ENCODE measurements at regions not wholly inside any gene's neighbourhood (a gene's known extent, or its start where the extent isn't known, plus 50 kb on each side); places are given as distances from the start of the nearest gene placed in this dataset.

DNA sequence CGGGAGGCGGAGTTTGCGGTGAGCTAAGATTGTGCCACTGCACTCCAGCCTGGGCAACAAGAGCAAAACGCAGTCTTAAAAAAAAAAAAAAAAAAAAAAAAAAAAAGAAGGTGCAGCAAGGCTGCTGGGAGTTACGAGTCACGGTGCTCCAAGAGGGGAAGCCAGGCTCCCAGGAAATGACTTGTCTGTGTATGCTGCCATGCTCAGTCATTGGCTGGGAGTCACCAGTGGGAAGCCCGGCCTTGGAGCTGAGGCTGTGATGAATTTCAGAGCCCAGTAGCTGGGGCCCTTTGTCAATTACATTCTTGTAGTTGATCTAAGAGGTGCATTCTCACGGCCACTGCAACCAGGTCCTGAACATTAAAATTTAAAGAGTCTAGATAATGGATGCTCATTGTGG is 1105.1 kb upstream of the TENM3 start:
- 85% methylated on average over 8 of the region's 8 CpGs for WGBS
- no peak for DNase-seq (ENCODE audit: extremely low spot score)
- Histone ChIP-seq H3K36me3 (ENCODE audit: insufficient read depth) (no peaks in the 10 kb centered on the region), H3K27ac (ENCODE audit: low read depth) (no peak overlapping the region), H3K4me1 (ENCODE audit: insufficient read depth) (no peaks in the 10 kb centered on the region), H3K4me3 (ENCODE audit: low read depth, low read length) (no peak overlapping the region)

DNA sequence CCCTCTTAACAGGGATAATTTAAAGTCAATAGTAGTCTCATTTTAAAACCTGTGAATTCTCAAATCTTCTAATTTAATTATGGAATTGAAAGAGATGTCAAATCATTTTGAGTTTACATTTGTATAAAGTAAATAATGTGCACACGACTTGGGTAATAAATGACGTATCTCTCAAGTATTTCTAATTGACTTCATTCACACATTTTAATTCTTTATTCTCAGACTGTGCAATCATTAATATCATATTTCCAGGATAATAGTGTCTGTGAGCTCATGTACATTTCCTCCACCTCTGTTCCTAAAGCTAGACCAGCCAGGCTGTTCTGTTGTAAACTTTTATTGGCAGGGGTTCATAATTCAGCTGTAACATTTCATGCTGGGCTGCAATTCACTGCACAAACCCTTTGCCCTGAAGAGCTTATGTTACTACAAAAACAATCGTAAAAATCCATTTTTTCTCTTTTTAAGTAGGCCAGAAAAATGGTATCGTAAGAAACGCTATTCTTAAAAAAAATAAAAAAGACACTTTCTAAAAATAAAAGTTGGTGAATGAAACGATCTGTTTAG is 1103.1 kb upstream of the TENM3 start:
- 24% methylated on average over 6 of the region's 6 CpGs for WGBS
- Histone ChIP-seq H3K4me1 (ENCODE audit: insufficient read depth) (no peaks in the 10 kb centered on the region), H3K27ac (ENCODE audit: low read depth) (no peak overlapping the region), H3K36me3 (ENCODE audit: insufficient read depth) (no peaks in the 10 kb centered on the region), H3K4me3 (ENCODE audit: low read depth, low read length) (no peak overlapping the region)
- no peak for DNase-seq (ENCODE audit: extremely low spot score)

DNA sequence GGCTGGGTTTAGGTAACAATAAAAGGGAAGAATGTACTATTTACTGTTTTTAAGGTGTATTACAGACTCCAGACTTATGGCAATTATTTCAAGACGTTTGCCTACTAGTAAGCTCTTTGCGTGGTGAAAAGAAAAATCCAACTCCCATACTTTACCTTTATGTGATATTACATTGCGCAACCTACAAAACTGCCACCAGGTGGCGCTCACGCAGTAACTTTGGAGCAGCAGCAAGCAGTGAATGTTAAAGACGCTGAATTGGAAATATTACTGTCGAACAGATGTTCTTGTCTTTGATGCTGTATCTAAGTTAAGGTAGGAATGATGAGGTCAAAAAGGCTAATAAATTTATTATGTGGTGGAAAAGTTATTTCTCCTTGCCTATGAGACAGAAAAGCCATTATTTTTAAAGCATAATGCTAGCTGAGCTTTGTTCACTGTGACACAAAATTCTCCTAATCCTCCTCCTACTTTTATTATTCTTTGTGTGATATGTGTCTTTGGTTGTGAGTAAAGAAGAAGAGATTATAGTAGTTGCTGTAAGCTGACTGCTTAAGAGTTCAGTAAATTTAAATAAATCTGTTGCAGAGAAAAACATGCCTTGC is 1099.8 kb upstream of the TENM3 start:
- Histone ChIP-seq H3K27ac (ENCODE audit: low read depth) (no peak overlapping the region), H3K4me3 (ENCODE audit: low read depth, low read length) (no peak overlapping the region), H3K4me1 (ENCODE audit: insufficient read depth) (no peaks in the 10 kb centered on the region), H3K36me3 (ENCODE audit: insufficient read depth) (no peaks in the 10 kb centered on the region)
- WGBS, result 3% methylated on average over 7 of the region's 7 CpGs
- DNase-seq (ENCODE audit: extremely low spot score), result peak; percentile 48

DNA sequence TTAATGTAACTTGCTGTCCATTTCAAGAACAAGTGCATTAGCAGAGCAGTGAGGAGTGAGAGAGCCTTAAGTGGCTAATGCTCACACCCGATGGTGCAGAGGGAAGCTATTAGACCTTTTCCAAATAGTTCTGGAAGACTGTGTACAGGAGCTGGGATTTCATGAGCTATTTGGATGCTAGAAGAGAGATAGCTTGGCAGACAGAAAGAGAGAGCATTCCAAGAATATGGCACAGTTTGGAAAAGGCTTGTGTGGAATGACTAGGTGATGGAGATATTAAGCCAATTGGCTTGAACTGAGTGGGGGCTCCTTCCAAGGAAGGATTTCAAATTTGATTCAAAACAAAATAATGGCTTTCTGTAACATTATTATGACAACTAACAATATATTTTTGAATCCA is 1097.2 kb upstream of the TENM3 start:
- no peaks in the 10 kb centered on the region for H3K4me1 ChIP-seq (ENCODE audit: insufficient read depth)
- no peak overlapping the region for H3K27ac ChIP-seq (ENCODE audit: low read depth)
- no peak for DNase-seq (ENCODE audit: extremely low spot score)
- no peaks in the 10 kb centered on the region for H3K36me3 ChIP-seq (ENCODE audit: insufficient read depth)
- H3K4me3 ChIP-seq (ENCODE audit: low read depth, low read length), result no peak overlapping the region
- WGBS, result 37% methylated on average over 1 of the region's 1 CpG

DNA sequence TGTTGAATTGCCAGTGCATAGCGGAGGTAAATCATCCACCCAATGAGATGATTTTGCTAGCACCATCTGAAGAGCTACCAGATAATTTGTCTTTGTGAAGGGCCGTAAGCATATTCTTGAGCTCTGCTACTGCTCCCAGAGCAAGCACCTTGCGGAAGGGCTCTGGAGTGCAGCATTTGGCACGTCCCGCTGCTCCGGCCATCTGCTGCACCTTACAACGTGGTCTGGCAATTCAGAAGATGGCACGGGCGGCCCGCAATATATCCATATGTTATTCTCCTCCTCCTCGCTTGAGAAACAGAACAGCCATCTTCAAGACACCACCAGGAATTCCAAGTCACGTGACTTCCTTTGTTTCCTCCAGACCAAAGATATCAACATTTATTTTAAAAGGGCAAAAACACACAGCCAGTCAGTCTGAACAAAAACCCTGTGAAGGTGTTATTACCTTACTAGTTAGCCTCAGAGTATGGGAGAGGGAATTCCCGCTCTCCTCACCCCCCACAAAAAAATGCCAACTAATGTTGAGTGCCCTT is 1095.7 kb upstream of the TENM3 start:
- no peak for DNase-seq (ENCODE audit: extremely low spot score)
- no peaks in the 10 kb centered on the region for H3K36me3 ChIP-seq (ENCODE audit: insufficient read depth)
- 92% methylated on average over 13 of the region's 13 CpGs for WGBS
- H3K4me1 ChIP-seq (ENCODE audit: insufficient read depth), result no peaks in the 10 kb centered on the region
- no peak overlapping the region for H3K4me3 ChIP-seq (ENCODE audit: low read depth, low read length)
- H3K27ac ChIP-seq (ENCODE audit: low read depth), result no peak overlapping the region

DNA sequence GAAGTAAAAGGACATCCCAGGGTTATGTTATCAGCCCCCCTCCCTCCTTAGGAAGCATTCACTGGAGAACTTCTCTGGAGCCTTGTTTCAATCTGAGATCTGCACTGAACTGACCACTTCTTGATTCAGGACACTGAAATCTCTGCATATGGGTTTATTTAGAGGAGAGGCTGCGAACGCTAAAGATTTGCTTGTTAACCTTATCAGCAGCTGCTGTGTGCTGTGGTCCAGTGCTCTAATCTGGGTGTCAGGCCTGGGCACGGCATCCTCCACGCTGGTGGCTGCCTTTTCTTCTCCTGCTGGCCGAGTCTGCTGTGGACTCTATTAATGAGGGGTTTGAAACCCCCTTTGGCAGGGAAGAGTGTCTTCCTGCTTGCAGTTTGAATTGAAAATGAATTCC is 1094.7 kb upstream of the TENM3 start:
- 44% methylated on average over 5 of the region's 5 CpGs for WGBS

DNA sequence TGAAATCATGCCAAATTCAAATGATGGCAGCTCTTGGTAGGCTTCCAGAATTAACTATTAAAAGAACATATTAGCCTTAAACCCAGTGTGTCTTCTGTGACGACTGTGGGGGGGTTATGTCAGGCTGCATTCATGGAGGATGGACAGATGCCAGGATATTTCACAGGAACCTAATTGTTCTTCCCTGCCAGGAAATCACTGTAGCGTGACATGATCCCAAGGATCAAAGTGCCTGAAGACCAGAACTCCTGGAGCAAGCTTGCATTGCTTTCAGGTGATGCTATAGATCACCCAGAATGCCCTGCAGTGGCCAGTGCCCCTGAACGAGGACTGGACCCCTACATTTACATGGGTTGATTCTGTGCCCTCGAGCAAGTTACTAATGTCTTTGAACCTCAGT is 1093.0 kb upstream of the TENM3 start:
- H3K4me1 ChIP-seq (ENCODE audit: insufficient read depth), result no peaks in the 10 kb centered on the region
- DNase-seq (ENCODE audit: extremely low spot score), result no peak
- H3K4me3 ChIP-seq (ENCODE audit: low read depth, low read length), result no peak overlapping the region
- WGBS, result 71% methylated on average over 4 of the region's 4 CpGs
- no peaks in the 10 kb centered on the region for H3K36me3 ChIP-seq (ENCODE audit: insufficient read depth)
- no peak overlapping the region for H3K27ac ChIP-seq (ENCODE audit: low read depth)

More for the DNA sequence above, 1094.7 kb upstream of the TENM3 start:
- Histone ChIP-seq H3K27ac (ENCODE audit: low read depth) (no peak overlapping the region), H3K4me3 (ENCODE audit: low read depth, low read length) (no peak overlapping the region), H3K4me1 (ENCODE audit: insufficient read depth) (no peaks in the 10 kb centered on the region), H3K36me3 (ENCODE audit: insufficient read depth) (no peaks in the 10 kb centered on the region)
- DNase-seq (ENCODE audit: extremely low spot score), result no peak

DNA sequence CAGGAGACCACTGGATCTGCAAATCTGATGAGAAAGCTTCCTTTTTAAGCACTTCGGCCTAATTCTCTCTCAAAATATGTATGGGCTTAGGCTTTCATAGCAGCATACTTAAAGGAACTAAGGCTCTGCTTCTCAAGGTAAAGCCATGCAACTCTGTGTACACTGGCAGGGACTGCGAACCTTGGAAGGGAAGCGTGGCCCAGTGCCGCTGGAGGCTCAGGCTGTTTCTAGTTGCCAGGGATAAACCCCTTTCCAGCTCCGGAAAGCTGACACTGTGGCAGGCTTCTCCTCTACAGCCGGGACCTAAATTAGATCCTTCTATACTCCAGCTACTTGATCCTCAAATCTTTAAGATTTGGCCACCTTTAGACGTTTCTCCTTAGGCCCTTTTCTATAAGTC is 1091.3 kb upstream of the TENM3 start:
- Histone ChIP-seq H3K36me3 (ENCODE audit: insufficient read depth) (no peaks in the 10 kb centered on the region), H3K4me1 (ENCODE audit: insufficient read depth) (no peaks in the 10 kb centered on the region), H3K27ac (ENCODE audit: low read depth) (no peak overlapping the region), H3K4me3 (ENCODE audit: low read depth, low read length) (no peak overlapping the region)
- 82% methylated on average over 7 of the region's 7 CpGs for WGBS
- no peak for DNase-seq (ENCODE audit: extremely low spot score)

DNA sequence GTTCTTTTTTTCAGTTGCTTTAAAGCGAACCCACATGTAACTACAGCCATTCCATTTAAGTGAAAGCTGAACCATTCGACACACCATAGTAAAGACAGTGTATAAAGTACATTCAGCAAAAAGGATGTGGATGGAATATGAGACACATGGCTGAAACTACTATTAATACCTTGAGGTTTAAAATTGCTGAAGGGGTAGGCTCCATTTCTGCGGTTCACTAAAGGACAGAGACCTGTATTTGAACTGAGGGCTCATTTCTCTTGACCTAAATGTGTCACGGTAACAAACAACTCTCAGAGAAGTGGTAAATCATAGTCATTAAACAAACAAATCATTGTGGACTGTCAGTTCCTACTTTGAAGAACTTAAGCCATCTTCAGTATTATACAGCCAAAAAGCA is 1085.6 kb upstream of the TENM3 start:
- Histone ChIP-seq H3K4me1 (ENCODE audit: insufficient read depth) (no peaks in the 10 kb centered on the region), H3K27ac (ENCODE audit: low read depth) (no peak overlapping the region), H3K4me3 (ENCODE audit: low read depth, low read length) (no peak overlapping the region), H3K36me3 (ENCODE audit: insufficient read depth) (no peaks in the 10 kb centered on the region)
- 50% methylated on average over 4 of the region's 4 CpGs for WGBS
- no peak for DNase-seq (ENCODE audit: extremely low spot score)

DNA sequence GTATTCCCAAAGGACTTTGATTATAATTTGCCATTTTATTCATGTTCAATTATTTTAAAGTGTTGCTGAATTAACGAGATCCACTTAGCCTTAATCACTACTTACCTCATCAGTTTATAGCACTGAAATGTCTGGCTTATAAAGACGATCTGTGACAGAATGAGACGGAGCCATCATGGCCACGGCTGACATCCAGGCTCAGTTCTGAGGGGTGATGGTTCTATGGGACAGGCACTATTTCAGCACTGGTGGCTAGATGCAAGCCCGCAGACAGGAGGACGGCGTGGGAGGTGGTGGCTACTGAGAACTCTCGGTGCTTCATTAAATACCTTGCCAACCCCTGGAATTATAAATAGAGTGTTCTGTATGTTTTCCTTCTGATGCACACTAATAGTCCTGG is 1084.2 kb upstream of the TENM3 start:
- Histone ChIP-seq H3K4me3 (ENCODE audit: low read depth, low read length) (no peak overlapping the region), H3K36me3 (ENCODE audit: insufficient read depth) (no peaks in the 10 kb centered on the region), H3K27ac (ENCODE audit: low read depth) (no peak overlapping the region), H3K4me1 (ENCODE audit: insufficient read depth) (no peaks in the 10 kb centered on the region)
- no peak for DNase-seq (ENCODE audit: extremely low spot score)
- 73% methylated on average over 8 of the region's 8 CpGs for WGBS

DNA sequence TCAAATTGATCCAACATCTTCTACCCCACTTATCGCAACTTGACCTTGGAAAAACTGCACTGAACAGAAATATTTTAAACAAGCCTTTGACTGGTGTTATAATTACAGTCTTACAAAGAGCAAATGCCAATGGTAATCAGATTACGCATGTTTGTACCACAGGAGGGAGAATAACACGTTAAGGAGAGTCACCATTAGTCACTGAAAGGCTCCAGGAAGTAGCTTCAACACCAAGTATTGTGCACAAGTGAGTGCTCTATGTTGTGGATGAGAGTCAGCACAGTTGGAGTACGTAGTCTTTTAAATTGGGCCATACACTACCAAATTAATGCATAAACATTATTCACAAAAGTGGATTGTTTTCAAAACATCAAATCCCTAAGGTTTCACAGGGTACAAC is 1081.5 kb upstream of the TENM3 start:
- Histone ChIP-seq H3K4me1 (ENCODE audit: insufficient read depth) (no peaks in the 10 kb centered on the region), H3K27ac (ENCODE audit: low read depth) (no peak overlapping the region), H3K36me3 (ENCODE audit: insufficient read depth) (no peaks in the 10 kb centered on the region), H3K4me3 (ENCODE audit: low read depth, low read length) (no peak overlapping the region)
- DNase-seq (ENCODE audit: extremely low spot score), result no peak
- 53% methylated on average over 4 of the region's 4 CpGs for WGBS

DNA sequence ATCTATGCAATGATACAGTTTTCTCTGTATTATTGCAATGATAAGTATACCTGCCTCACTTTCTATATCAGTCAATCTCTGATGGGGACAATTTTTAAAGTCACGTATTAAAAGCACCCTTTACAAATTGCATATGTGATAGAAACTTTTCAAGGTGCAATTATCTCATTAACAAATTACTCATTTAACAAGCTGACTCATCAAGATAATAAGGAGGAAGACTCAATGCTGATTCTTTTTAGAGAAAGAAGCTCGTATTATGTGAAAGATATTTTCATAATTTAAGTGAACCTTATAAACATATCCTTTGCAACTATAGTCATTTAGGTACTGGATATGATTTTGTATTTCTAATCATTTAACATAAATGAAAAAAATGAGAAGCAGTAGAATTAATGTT is 1080.9 kb upstream of the TENM3 start:
- H3K4me3 ChIP-seq (ENCODE audit: low read depth, low read length), result no peak overlapping the region
- WGBS, result 74% methylated on average over 2 of the region's 2 CpGs

DNA sequence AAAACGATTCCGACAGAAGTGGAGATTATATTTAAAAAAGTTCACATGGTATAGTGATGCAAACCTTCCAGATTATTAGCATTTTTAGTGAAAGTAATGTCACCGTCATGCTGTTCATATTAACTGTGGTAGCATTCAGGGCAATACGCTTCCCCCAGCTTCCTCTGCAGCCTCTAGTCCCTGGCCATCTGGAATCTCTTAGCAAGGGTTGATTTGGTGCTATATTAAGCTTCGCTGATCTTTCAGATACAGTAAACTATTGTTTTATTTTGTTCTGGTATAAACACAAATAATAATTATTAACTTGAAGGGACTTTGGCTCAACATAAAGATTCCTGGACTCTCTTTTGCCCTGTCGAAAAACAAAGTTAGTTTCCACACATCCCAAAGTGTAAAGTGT is 1080.5 kb upstream of the TENM3 start:
- no peaks in the 10 kb centered on the region for H3K4me1 ChIP-seq (ENCODE audit: insufficient read depth)
- no peak overlapping the region for H3K4me3 ChIP-seq (ENCODE audit: low read depth, low read length)
- H3K27ac ChIP-seq (ENCODE audit: low read depth), result no peak overlapping the region
- H3K36me3 ChIP-seq (ENCODE audit: insufficient read depth), result no peaks in the 10 kb centered on the region
- WGBS, result 62% methylated on average over 6 of the region's 6 CpGs
- no peak for DNase-seq (ENCODE audit: extremely low spot score)

More for the DNA sequence above, 1080.9 kb upstream of the TENM3 start:
- H3K36me3 ChIP-seq (ENCODE audit: insufficient read depth), result no peaks in the 10 kb centered on the region
- no peak overlapping the region for H3K27ac ChIP-seq (ENCODE audit: low read depth)
- H3K4me1 ChIP-seq (ENCODE audit: insufficient read depth), result no peaks in the 10 kb centered on the region
- DNase-seq (ENCODE audit: extremely low spot score), result no peak

DNA sequence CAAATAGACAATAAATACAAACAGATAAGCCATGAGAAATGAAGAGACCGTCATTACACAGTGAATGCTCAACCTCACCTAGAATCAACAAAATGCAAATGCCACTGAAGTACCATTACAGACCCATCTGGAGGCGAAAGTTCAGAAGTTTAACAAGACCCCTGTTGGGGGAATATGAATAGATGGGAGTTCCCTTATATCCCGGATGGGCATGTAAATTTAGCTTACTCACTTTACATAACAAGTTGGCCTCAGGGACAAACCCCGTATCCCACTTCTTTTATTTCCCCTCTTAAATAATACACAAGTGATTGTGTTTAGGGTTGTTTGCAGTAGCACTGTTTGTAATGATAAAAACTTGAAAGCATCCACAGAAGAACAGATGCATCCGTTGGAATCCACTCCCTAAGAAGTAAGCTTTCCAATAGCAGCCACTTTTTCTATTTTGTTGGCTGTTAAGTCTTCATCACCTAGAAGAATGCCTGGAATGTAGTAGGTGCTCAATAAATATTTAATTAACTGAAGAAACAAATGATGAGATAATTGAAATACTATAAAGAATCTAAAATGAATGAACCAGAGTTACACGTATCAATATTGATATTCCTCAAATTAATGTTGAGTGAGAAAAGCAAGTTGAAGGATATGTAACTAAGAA is 1076.3 kb upstream of the TENM3 start:
- 48% methylated on average over 6 of the region's 6 CpGs for WGBS
- Histone ChIP-seq H3K4me1 (ENCODE audit: insufficient read depth) (no peaks in the 10 kb centered on the region), H3K36me3 (ENCODE audit: insufficient read depth) (no peaks in the 10 kb centered on the region), H3K4me3 (ENCODE audit: low read depth, low read length) (no peak overlapping the region), H3K27ac (ENCODE audit: low read depth) (no peak overlapping the region)
- DNase-seq (ENCODE audit: extremely low spot score), result no peak
